ENCODE measurements at regions not wholly inside any gene's neighbourhood (a gene's known extent, or its start where the extent isn't known, plus 50 kb on each side); places are given as distances from the start of the nearest gene placed in this dataset.

- no peak for TF ChIP-seq CTCF (conservative IDR thresholded peaks at IDR 0.05; ENCODE audit: low read depth, low read length)
- no peak for TF ChIP-seq EZH2 (IDR thresholded peaks at IDR 0.05; ENCODE audit: low read length, unreplicated experiment)
These were observed 90.6 kb upstream of the PPP2R2D start for GRCh38 chr10:131810036-131810804.
